HCT116 (cell line): ENCODE measurements at regions not wholly inside any gene's neighbourhood (a gene's known extent, or its start where the extent isn't known, plus 50 kb on each side); places are given as distances from the start of the nearest gene placed in this dataset.

ENCODE experiments used
- ATAC-seq: fragments of 200-7000 bp; cut with Tn5 transposase; 2 replicates; pipeline ENCODE4 v1.9.1; 2020; ENCODE audit warnings: mild to moderate bottlenecking, moderate library complexity
- BruUV-seq: library from RNA; stranded (reverse); fragments of 400-500 nt; replicated peaks from 2 replicates; lab custom pipeline; 2021; lab: Mats Ljungman, UMichigan
- CTCF ChIA-PET: fragments of 300-600 bp; sonication (Branson Sonifier 250); formaldehyde crosslinking; loops from one replicate; lab custom pipeline; 2021; ENCODE audit warnings: antibody characterized with exemption; lab: Charles Lee
- POLR2A ChIA-PET: fragments of 300-600, 350-600 bp; sonication (Branson Sonifier 250); formaldehyde crosslinking; loops from one replicate; lab custom pipeline; 2021; ENCODE audit warnings: antibody characterized with exemption; lab: Charles Lee
- RAD21 ChIA-PET, 2 experiments: fragments of 300-600 bp; sonication (Branson Sonifier 250); formaldehyde crosslinking; loops; one replicate each; lab custom pipeline; 2023; ENCODE audit warnings: low total read pairs in 2 of 2; ENCODE audit not compliant: uncharacterized antibody in 2 of 2, unreplicated experiment in 2 of 2, low non-redundant PET in 1 of 2; lab: Charles Lee
- DNase-seq: peaks from one replicate; pipeline ENCODE4 v3.0.0-alpha.2; 2010; ENCODE audit warnings: low read depth, low spot score
- H2AFZ ChIP-seq: fragments of 200-600 bp; shearing (Covaris generic), sonication (generic); 2 replicates; pipeline ENCODE4 v1.6.1; 2017; ENCODE audit warnings: low read depth, mixed run types, mixed read lengths, antibody characterized with exemption, low read length; ENCODE audit not compliant: poor library complexity, severe bottlenecking
- H3K27ac ChIP-seq: 2 replicates; pipeline ENCODE4 v1.5.1; 2012; ENCODE audit warnings: low read depth, low read length
- H3K27me3 ChIP-seq: fragments of 200-600 bp; sonication (generic); 2 replicates; pipeline ENCODE4 v1.6.1; 2016; ENCODE audit warnings: mixed run types, low read length, mixed read lengths; ENCODE audit not compliant: insufficient read depth
- H3K36me3 ChIP-seq, 2 experiments: fragments of 200-500 bp in 1 of 2; fragments of 200-600 bp in 1 of 2; sonication (Bioruptor generic) in 1 of 2; sonication (generic) in 1 of 2; 2 replicates each; pipeline versions ENCODE4 v1.5.1 to v1.6.1; 2014 to 2016; ENCODE audit warnings: low read length in 2 of 2, inconsistent platforms in 1 of 2, mixed read lengths in 1 of 2, mixed run types in 1 of 2; ENCODE audit not compliant: insufficient read depth in 2 of 2, control insufficient read depth in 1 of 2
- H3K4me1 ChIP-seq, 2 experiments: fragments of 200-600 bp in 1 of 2; sonication (generic) in 1 of 2; 2 replicates each; pipeline versions ENCODE4 v1.5.1 to v1.6.1; 2012 to 2017; ENCODE audit warnings: low read length in 2 of 2, inconsistent platforms in 1 of 2, mild to moderate bottlenecking in 1 of 2, mixed read lengths in 1 of 2, mixed run types in 1 of 2, moderate library complexity in 1 of 2; ENCODE audit not compliant: insufficient read depth in 2 of 2, control insufficient read depth in 1 of 2
- H3K4me2 ChIP-seq: fragments of 200-600 bp; sonication (generic); 2 replicates; pipeline ENCODE4 v1.6.1; 2017; ENCODE audit warnings: mixed run types, low read length, mixed read lengths
- H3K4me3 ChIP-seq, 2 experiments: fragments of 200-600 bp in 1 of 2; sonication (generic) in 1 of 2; replicated peaks in 1 of 2; 2 replicates each; pipeline ENCODE4 v1.5.1; 2011 to 2016; ENCODE audit warnings: low read length in 2 of 2, control low read depth in 1 of 2, low read depth in 1 of 2, mild to moderate bottlenecking in 1 of 2, mixed read lengths in 1 of 2, mixed run types in 1 of 2
- H3K79me2 ChIP-seq: fragments of 200-600 bp; sonication (generic); 2 replicates; pipeline ENCODE4 v1.6.1; 2017; ENCODE audit warnings: mild to moderate bottlenecking, mixed run types, low read length, moderate library complexity, mixed read lengths; ENCODE audit not compliant: insufficient read depth
- H3K9ac ChIP-seq: fragments of 200-600 bp; sonication (generic); 2 replicates; pipeline ENCODE4 v1.6.1; 2016; ENCODE audit warnings: low read length, mixed read lengths
- H3K9me2 ChIP-seq: fragments of 200-600 bp; sonication (generic), shearing (Covaris generic); 2 replicates; pipeline ENCODE4 v1.6.1; 2017; ENCODE audit warnings: mixed run types, mild to moderate bottlenecking, moderate library complexity; ENCODE audit not compliant: insufficient read depth
- H3K9me3 ChIP-seq, 2 experiments: fragments of 200-500 bp in 1 of 2; fragments of 200-600 bp in 1 of 2; sonication (Bioruptor generic) in 1 of 2; sonication (generic) in 1 of 2; 2 replicates each; pipeline ENCODE4 v1.6.1; 2014 to 2017; ENCODE audit warnings: low read length in 2 of 2, mixed read lengths in 2 of 2, inconsistent platforms in 1 of 2, low read depth in 1 of 2, mild to moderate bottlenecking in 1 of 2, mixed run types in 1 of 2, moderate library complexity in 1 of 2; ENCODE audit not compliant: control insufficient read depth in 1 of 2, insufficient read depth in 1 of 2
- H4K20me1 ChIP-seq: fragments of 200-600 bp; sonication (generic), shearing (Covaris generic); 2 replicates; pipeline ENCODE4 v1.6.1; 2017; ENCODE audit warnings: mixed run types, mild to moderate bottlenecking, moderate library complexity; ENCODE audit not compliant: insufficient read depth
- CBX3 ChIP-seq: IDR thresholded peaks from 2 replicates; pipeline ENCODE4 v1.6.1; 2012; ENCODE audit warnings: low read depth
- EGR1 ChIP-seq: IDR thresholded peaks from 2 replicates; pipeline ENCODE4 v1.6.1; 2012; ENCODE audit warnings: low read depth
- ELF1 ChIP-seq: IDR thresholded peaks from 2 replicates; pipeline ENCODE4 v1.6.1; 2012; ENCODE audit warnings: low read depth, borderline replicate concordance
- EZH2 ChIP-seq: fragments of 200-600 bp; sonication (generic); IDR thresholded peaks from 2 replicates; pipeline ENCODE4 v1.6.1; 2017; ENCODE audit warnings: antibody characterized with exemption, mixed run types
- JUND ChIP-seq: IDR thresholded peaks from 2 replicates; pipeline ENCODE4 v1.6.1; 2012
- MAX ChIP-seq: IDR thresholded peaks from 2 replicates; pipeline ENCODE4 v1.6.1; 2012
- POLR2A ChIP-seq: IDR thresholded peaks from 2 replicates; pipeline ENCODE4 v1.7.0; 2011; ENCODE audit warnings: borderline replicate concordance; ENCODE audit not compliant: insufficient read depth, insufficient read length; ENCODE audit errors: extremely low read depth
- RAD21 ChIP-seq: IDR thresholded peaks from 2 replicates; pipeline ENCODE4 v1.6.1; 2012; ENCODE audit warnings: low read depth, mild to moderate bottlenecking
- YY1 ChIP-seq: IDR thresholded peaks from 2 replicates; pipeline ENCODE4 v1.6.1; 2011; ENCODE audit warnings: low read length, low read depth, moderate library complexity, mild to moderate bottlenecking; ENCODE audit not compliant: insufficient replicate concordance; ENCODE audit errors: extremely low read depth
- intact Hi-C: fragments of 100-400 bp; cut with micrococcal nuclease; formaldehyde crosslinking; loops from 2 replicates; pipeline ENCODE4 v1.10.0; 2022
- TF ChIP-seq, protein P1 (sequence below): IDR thresholded peaks from 2 replicates; pipeline ENCODE4 v1.6.1; 2012
- TF ChIP-seq, protein P2 (sequence below), 3 experiments: fragments of 200-600 bp in 1 of 3; sonication (generic) in 1 of 3; IDR thresholded peaks in 2 of 3; conservative IDR thresholded peaks in 1 of 3; 2 replicates each; pipeline ENCODE4 v1.5.1; 2012 to 2017; ENCODE audit warnings: low read depth in 2 of 3, low read length in 2 of 3, antibody characterized with exemption in 1 of 3, borderline replicate concordance in 1 of 3, control low read depth in 1 of 3, mild to moderate bottlenecking in 1 of 3, mixed read lengths in 1 of 3, mixed run types in 1 of 3, moderate library complexity in 1 of 3; ENCODE audit not compliant: insufficient read depth in 1 of 3
- TF ChIP-seq, protein P3 (sequence below): IDR thresholded peaks from 2 replicates; pipeline ENCODE4 v1.6.1; 2011; ENCODE audit warnings: mild to moderate bottlenecking, low read length, moderate library complexity; ENCODE audit not compliant: insufficient replicate concordance; ENCODE audit errors: extremely low read depth

GRCh38 chr3:78516437-78516836 is 1251.4 kb downstream of the ROBO1 start (continued):
- TF ChIP-seq EZH2 (no peak), POLR2A (no peak), YY1 (no peak)
- TF ChIP-seq, protein P1, sequence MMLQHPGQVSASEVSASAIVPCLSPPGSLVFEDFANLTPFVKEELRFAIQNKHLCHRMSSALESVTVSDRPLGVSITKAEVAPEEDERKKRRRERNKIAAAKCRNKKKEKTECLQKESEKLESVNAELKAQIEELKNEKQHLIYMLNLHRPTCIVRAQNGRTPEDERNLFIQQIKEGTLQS: no peak
- TF ChIP-seq, all 23 proteins: peak for 0

DNA sequence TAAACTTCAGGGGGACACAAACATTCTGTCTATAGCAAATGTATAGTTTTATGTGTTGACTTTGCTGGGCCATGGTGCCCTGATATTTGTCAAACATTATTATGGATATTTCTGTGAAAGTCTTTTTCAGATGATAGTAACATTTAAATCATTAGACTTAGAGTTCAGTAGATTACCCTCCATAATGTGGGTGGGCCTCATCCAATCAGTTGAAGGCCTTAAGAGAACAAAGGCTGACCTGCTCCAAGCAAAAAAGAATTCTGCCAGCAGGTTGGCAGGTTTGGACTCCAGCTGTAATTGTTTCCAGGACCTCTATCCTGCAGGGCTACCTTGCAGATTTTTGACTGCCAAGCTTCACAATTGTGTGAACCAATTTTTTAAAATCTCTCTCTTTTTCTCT is 1250.9 kb downstream of the ROBO1 start:
- no peak overlapping the region for H3K27ac ChIP-seq
- no peaks in the 10 kb centered on the region for H3K27me3 ChIP-seq
- no peaks in the 10 kb centered on the region for H3K4me1 ChIP-seq
- no peaks in the 10 kb centered on the region for H3K9me2 ChIP-seq
- no peak for ATAC-seq
- RAD21 ChIA-PET: no interaction called here
- H3K4me3 ChIP-seq: no peak overlapping the region
- H4K20me1 ChIP-seq: no peaks in the 10 kb centered on the region
- intact Hi-C loops: no loop called here
- no TSS peak for BruUV-seq
- H2AFZ ChIP-seq: no peak overlapping the region
- no peaks in the 10 kb centered on the region for H3K79me2 ChIP-seq
- CTCF ChIA-PET: no interaction called here
- TF ChIP-seq, protein P1: no peak
- TF ChIP-seq, protein P2, sequence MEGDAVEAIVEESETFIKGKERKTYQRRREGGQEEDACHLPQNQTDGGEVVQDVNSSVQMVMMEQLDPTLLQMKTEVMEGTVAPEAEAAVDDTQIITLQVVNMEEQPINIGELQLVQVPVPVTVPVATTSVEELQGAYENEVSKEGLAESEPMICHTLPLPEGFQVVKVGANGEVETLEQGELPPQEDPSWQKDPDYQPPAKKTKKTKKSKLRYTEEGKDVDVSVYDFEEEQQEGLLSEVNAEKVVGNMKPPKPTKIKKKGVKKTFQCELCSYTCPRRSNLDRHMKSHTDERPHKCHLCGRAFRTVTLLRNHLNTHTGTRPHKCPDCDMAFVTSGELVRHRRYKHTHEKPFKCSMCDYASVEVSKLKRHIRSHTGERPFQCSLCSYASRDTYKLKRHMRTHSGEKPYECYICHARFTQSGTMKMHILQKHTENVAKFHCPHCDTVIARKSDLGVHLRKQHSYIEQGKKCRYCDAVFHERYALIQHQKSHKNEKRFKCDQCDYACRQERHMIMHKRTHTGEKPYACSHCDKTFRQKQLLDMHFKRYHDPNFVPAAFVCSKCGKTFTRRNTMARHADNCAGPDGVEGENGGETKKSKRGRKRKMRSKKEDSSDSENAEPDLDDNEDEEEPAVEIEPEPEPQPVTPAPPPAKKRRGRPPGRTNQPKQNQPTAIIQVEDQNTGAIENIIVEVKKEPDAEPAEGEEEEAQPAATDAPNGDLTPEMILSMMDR (IDR thresholded peaks at IDR 0.05 in 2 of 3, conservative IDR thresholded peaks at IDR 0.05 in 1 of 3; ENCODE audit: borderline replicate concordance in 1 of 3, insufficient read depth in 1 of 3, low read depth in 2 of 3, low read length in 2 of 3): no peak
- TF ChIP-seq EZH2: no peak
- no peak for TF ChIP-seq RAD21
- no peak for TF ChIP-seq MAX
- TF ChIP-seq ELF1: no peak
- TF ChIP-seq EGR1: no peak
- TF ChIP-seq, protein P3, sequence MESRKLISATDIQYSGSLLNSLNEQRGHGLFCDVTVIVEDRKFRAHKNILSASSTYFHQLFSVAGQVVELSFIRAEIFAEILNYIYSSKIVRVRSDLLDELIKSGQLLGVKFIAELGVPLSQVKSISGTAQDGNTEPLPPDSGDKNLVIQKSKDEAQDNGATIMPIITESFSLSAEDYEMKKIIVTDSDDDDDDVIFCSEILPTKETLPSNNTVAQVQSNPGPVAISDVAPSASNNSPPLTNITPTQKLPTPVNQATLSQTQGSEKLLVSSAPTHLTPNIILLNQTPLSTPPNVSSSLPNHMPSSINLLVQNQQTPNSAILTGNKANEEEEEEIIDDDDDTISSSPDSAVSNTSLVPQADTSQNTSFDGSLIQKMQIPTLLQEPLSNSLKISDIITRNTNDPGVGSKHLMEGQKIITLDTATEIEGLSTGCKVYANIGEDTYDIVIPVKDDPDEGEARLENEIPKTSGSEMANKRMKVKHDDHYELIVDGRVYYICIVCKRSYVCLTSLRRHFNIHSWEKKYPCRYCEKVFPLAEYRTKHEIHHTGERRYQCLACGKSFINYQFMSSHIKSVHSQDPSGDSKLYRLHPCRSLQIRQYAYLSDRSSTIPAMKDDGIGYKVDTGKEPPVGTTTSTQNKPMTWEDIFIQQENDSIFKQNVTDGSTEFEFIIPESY: no peak
- no peak for TF ChIP-seq CBX3
- no peak for TF ChIP-seq JUND
- TF ChIP-seq, all 23 proteins: peak for 0
- no peak for DNase-seq
- Histone ChIP-seq H3K9ac (no peak overlapping the region), H3K4me2 (no peak overlapping the region), H3K36me3 (no peaks in the 10 kb centered on the region), H3K9me3 (peaks cover 4 to 14% of the 10 kb centered on the region in 2 experiments; a peak in 2 of 4 replicates)
- POLR2A ChIA-PET: no interaction called here
